H1 (cell line): ENCODE measurements at regions not wholly inside any gene's neighbourhood (a gene's known extent, or its start where the extent isn't known, plus 50 kb on each side); places are given as distances from the start of the nearest gene placed in this dataset.

Experiments
- CTCF ChIA-PET: fragments of 300-600 bp; sonication (Branson Sonifier 250); formaldehyde crosslinking; loops from one replicate; lab custom pipeline; 2021; ENCODE audit not compliant: partially characterized antibody; lab: Charles Lee
- POLR2A ChIA-PET: fragments of 300-600 bp; sonication (Branson Sonifier 250); formaldehyde crosslinking; loops from one replicate; lab custom pipeline; 2021; ENCODE audit warnings: inconsistent platforms; ENCODE audit not compliant: partially characterized antibody; lab: Charles Lee
- DNase-seq, 2 experiments: peaks; one replicate each; pipeline versions ENCODE4 v3.0.0 to v3.0.0-alpha.2; 2010 to 2022; ENCODE audit warnings: low spot score in 2 of 2, low read depth in 1 of 2, mixed read lengths in 1 of 2
- FAIRE-seq: peaks from 2 replicates; lab custom pipeline; 2011; peaks lifted over from hg19 to GRCh38; lab: Jason Lieb, UNC
- H2AFZ ChIP-seq: 2 replicates; pipeline ENCODE4 v1.8.1; 2012; ENCODE audit warnings: low read length, inconsistent platforms
- H2AK5ac ChIP-seq: 2 replicates; pipeline ENCODE4 v1.6.1; 2013; ENCODE audit warnings: low read depth, low read length
- H2BK120ac ChIP-seq: replicated peaks from 2 replicates; pipeline ENCODE3; 2013; ENCODE audit warnings: low read depth, low read length, inconsistent platforms
- H2BK12ac ChIP-seq: 2 replicates; pipeline ENCODE4 v1.6.1; 2013; ENCODE audit warnings: low read depth, low read length
- H2BK15ac ChIP-seq: 2 replicates; pipeline ENCODE4 v1.6.1; 2013; ENCODE audit warnings: low read length
- H2BK20ac ChIP-seq: 2 replicates; pipeline ENCODE4 v1.6.1; 2013; ENCODE audit warnings: low read length
- H2BK5ac ChIP-seq: 2 replicates; pipeline ENCODE4 v1.6.1; 2013; ENCODE audit warnings: low read depth, low read length
- H3K14ac ChIP-seq: 2 replicates; pipeline ENCODE4 v1.6.1; 2013; ENCODE audit warnings: inconsistent platforms; ENCODE audit not compliant: insufficient read length
- H3K18ac ChIP-seq: 2 replicates; pipeline ENCODE4 v1.6.1; 2013; ENCODE audit warnings: low read length; ENCODE audit errors: extremely low read depth
- H3K23ac ChIP-seq: 2 replicates; pipeline ENCODE4 v1.6.1; 2013; ENCODE audit warnings: inconsistent platforms; ENCODE audit not compliant: insufficient read length
- H3K23me2 ChIP-seq: 2 replicates; pipeline ENCODE4 v1.6.1; 2013; ENCODE audit warnings: low read depth, low read length
- H3K27ac ChIP-seq: 2 replicates; pipeline ENCODE4 v1.6.1; 2011; ENCODE audit warnings: low read depth, low read length, inconsistent platforms
- H3K27me3 ChIP-seq, 4 experiments: replicated peaks in 1 of 4; 1 replicate in 1 of 4; 2 replicates in 3 of 4; pipeline versions ENCODE4 v1.6.1 to v1.8.1; 2011 to 2013; ENCODE audit warnings: low read length in 3 of 4, mild to moderate bottlenecking in 3 of 4, inconsistent platforms in 2 of 4, mixed read lengths in 2 of 4, moderate library complexity in 1 of 4; ENCODE audit not compliant: control insufficient read depth in 3 of 4, insufficient read depth in 3 of 4; ENCODE audit errors: extremely low read depth in 1 of 4
- H3K36me3 ChIP-seq, 4 experiments: 2 replicates each; pipeline versions ENCODE4 v1.6.1 to v1.8.1; 2011 to 2013; ENCODE audit warnings: mild to moderate bottlenecking in 4 of 4, low read length in 3 of 4, moderate library complexity in 2 of 4, control low read depth in 1 of 4, inconsistent platforms in 1 of 4; ENCODE audit not compliant: insufficient read depth in 4 of 4, control insufficient read depth in 2 of 4
- H3K4ac ChIP-seq: replicated peaks from 2 replicates; pipeline ENCODE3; 2013; ENCODE audit warnings: low read length, low read depth, mixed read lengths, inconsistent platforms; ENCODE audit not compliant: insufficient read length
- H3K4me1 ChIP-seq, 4 experiments: replicated peaks in 1 of 4; 1 replicate in 1 of 4; 2 replicates in 3 of 4; pipeline versions ENCODE4 v1.6.1 to v1.8.1; 2011 to 2013; ENCODE audit warnings: low read length in 3 of 4, inconsistent platforms in 2 of 4, mixed read lengths in 1 of 4; ENCODE audit not compliant: insufficient read depth in 4 of 4, control insufficient read depth in 3 of 4
- H3K4me2 ChIP-seq, 2 experiments: 2 replicates each; pipeline versions ENCODE4 v1.6.1 to v1.8.1; 2011 to 2013; ENCODE audit warnings: low read depth in 2 of 2, low read length in 2 of 2, control low read depth in 1 of 2, inconsistent platforms in 1 of 2, mild to moderate bottlenecking in 1 of 2; ENCODE audit not compliant: insufficient read depth in 1 of 2
- H3K4me3 ChIP-seq, 4 experiments: fragments of 200-600, 300-600 bp in 1 of 4; sonication (generic), shearing (Covaris generic), sonication (Bioruptor Twin) in 1 of 4; 2 replicates each; pipeline versions ENCODE4 v1.5.1 to v1.8.1; 2011 to 2016; ENCODE audit warnings: low read length in 4 of 4, low read depth in 3 of 4, control low read depth in 2 of 4, inconsistent platforms in 2 of 4, mild to moderate bottlenecking in 2 of 4, mixed read lengths in 1 of 4, moderate library complexity in 1 of 4; ENCODE audit not compliant: insufficient read depth in 2 of 4; ENCODE audit errors: extremely low read depth in 1 of 4
- H3K56ac ChIP-seq: replicated peaks from 2 replicates; pipeline ENCODE3; 2013; ENCODE audit warnings: low read depth, mild to moderate bottlenecking, mixed read lengths, low read length, inconsistent platforms; ENCODE audit not compliant: insufficient read length
- H3K79me1 ChIP-seq: 2 replicates; pipeline ENCODE4 v1.6.1; 2013; ENCODE audit warnings: low read depth, low read length, control low read depth
- H3K79me2 ChIP-seq, 2 experiments: 2 replicates each; pipeline versions ENCODE4 v1.6.1 to v1.8.1; 2012 to 2013; ENCODE audit warnings: low read length in 2 of 2, mild to moderate bottlenecking in 2 of 2, inconsistent platforms in 1 of 2; ENCODE audit not compliant: insufficient read depth in 2 of 2, control insufficient read depth in 1 of 2
- H3K9ac ChIP-seq, 4 experiments: replicated peaks in 1 of 4; 1 replicate in 1 of 4; 2 replicates in 3 of 4; pipeline versions ENCODE4 v1.6.1 to v1.8.1; 2011 to 2013; ENCODE audit warnings: low read depth in 3 of 4, low read length in 3 of 4, control low read depth in 2 of 4, mild to moderate bottlenecking in 2 of 4, moderate library complexity in 2 of 4, inconsistent platforms in 1 of 4; ENCODE audit errors: extremely low read depth in 1 of 4
- H3K9me3 ChIP-seq, 2 experiments: 2 replicates each; pipeline versions ENCODE4 v1.6.1 to v1.8.1; 2012 to 2013; ENCODE audit warnings: mild to moderate bottlenecking in 2 of 2, moderate library complexity in 2 of 2, control low read depth in 1 of 2, inconsistent platforms in 1 of 2, low read depth in 1 of 2, low read length in 1 of 2, mixed read lengths in 1 of 2; ENCODE audit not compliant: insufficient read depth in 2 of 2
- H4K20me1 ChIP-seq, 2 experiments: replicated peaks in 1 of 2; 2 replicates each; pipeline versions ENCODE3 to v1.8.1; 2011 to 2013; ENCODE audit warnings: inconsistent platforms in 2 of 2, low read length in 2 of 2, mild to moderate bottlenecking in 1 of 2; ENCODE audit not compliant: insufficient read depth in 2 of 2, control insufficient read depth in 1 of 2
- H4K5ac ChIP-seq: 2 replicates; pipeline ENCODE4 v1.6.1; 2013; ENCODE audit warnings: low read length, low read depth, mixed read lengths, inconsistent platforms; ENCODE audit not compliant: insufficient read length
- H4K8ac ChIP-seq: 2 replicates; pipeline ENCODE4 v1.8.0; 2013; ENCODE audit warnings: mild to moderate bottlenecking, moderate library complexity, low read length, inconsistent platforms; ENCODE audit not compliant: insufficient read depth; ENCODE audit errors: extremely low read depth
- H4K91ac ChIP-seq: replicated peaks from 2 replicates; pipeline ENCODE3; 2013; ENCODE audit warnings: low read length, mixed read lengths, inconsistent platforms; ENCODE audit not compliant: insufficient read length
- CTCF ChIP-seq, 3 experiments: IDR thresholded peaks; 1 replicate in 2 of 3; 2 replicates in 1 of 3; pipeline versions ENCODE4 v1.5.1 to v1.6.1; 2011; ENCODE audit warnings: low read length in 3 of 3, mild to moderate bottlenecking in 3 of 3, inconsistent platforms in 2 of 3, low read depth in 1 of 3, moderate library complexity in 1 of 3; ENCODE audit not compliant: insufficient read depth in 1 of 3; ENCODE audit errors: control extremely low read depth in 1 of 3
- RAD21 ChIP-seq, 2 experiments: IDR thresholded peaks in 1 of 2; conservative IDR thresholded peaks in 1 of 2; 2 replicates each; pipeline ENCODE4 v1.6.1; 2011; ENCODE audit warnings: low read depth in 2 of 2, low read length in 2 of 2, improper control_type of control experiment in 1 of 2, inconsistent platforms in 1 of 2, mild to moderate bottlenecking in 1 of 2, moderate library complexity in 1 of 2
- RFX5 ChIP-seq: IDR thresholded peaks from 2 replicates; pipeline ENCODE4 v1.6.1; 2011; ENCODE audit warnings: low read depth, low read length, improper control_type of control experiment, borderline replicate concordance
- WGBS, 2 experiments: shearing (Covaris generic) in 1 of 2; methylation state at CpG; one replicate each; pipeline versions ENCODE4 v1.1.6 to v1.1.7; 2013 to 2015; ENCODE audit warnings: low lambda C conversion rate in 2 of 2, mixed read lengths in 2 of 2, inconsistent platforms in 1 of 2, low coverage in 1 of 2, missing lambda C conversion rate in 1 of 2; ENCODE audit not compliant: insufficient replicate concordance in 2 of 2, insufficient coverage in 1 of 2, insufficient read length in 1 of 2; ENCODE audit errors: extremely low coverage in 1 of 2, missing lambda C conversion rate in 1 of 2; 5-methylcytosine and 5-hydroxymethylcytosine counted together

GRCh38 chr5:36414869-36415282 is 113.2 kb upstream of the RANBP3L start:
- peaks cover 4 to 17% (median 8%) of the 10 kb centered on the region in 4 experiments; a peak in 5 of 7 replicates for H3K4me1 ChIP-seq
- no peaks in the 10 kb centered on the region for H3K79me1 ChIP-seq
- ChIA-PET POLR2A (no interaction called here), CTCF (interaction anchor here (0.6 to 14.0 kb wide), 34 partner anchors 10 to 344 kb away, joined by 3 to 246 read pairs (median 4); no protein-coding TSS in a partner anchor)
- H3K4me3 ChIP-seq, result no peak overlapping the region
- no peak overlapping the region for H2AFZ ChIP-seq
- no peak overlapping the region for H3K23ac ChIP-seq
- no peak overlapping the region for H3K27ac ChIP-seq
- no peaks in the 10 kb centered on the region for H3K23me2 ChIP-seq
- H2BK120ac ChIP-seq, result no peak overlapping the region
- no peaks in the 10 kb centered on the region for H3K36me3 ChIP-seq
- peaks cover 6 to 36% (median 24%) of the 10 kb centered on the region in 4 experiments; a peak in 6 of 7 replicates for H3K27me3 ChIP-seq
- H2BK5ac ChIP-seq, result no peak overlapping the region
- no peak overlapping the region for H3K9ac ChIP-seq
- H3K4ac ChIP-seq, result no peak overlapping the region
- H3K14ac ChIP-seq, result no peak overlapping the region
- 58% methylated on average over 3 of the region's 3 CpGs; no CpG with 5 or more reads in 1 of the 2 experiments for WGBS, 2 experiments
- H3K56ac ChIP-seq, result no peak overlapping the region
- no peak overlapping the region for H4K5ac ChIP-seq
- no peak overlapping the region for H2BK20ac ChIP-seq
- H2AK5ac ChIP-seq, result no peak overlapping the region
- no peak overlapping the region for H4K91ac ChIP-seq
- H3K9me3 ChIP-seq, result no peaks in the 10 kb centered on the region
- H3K4me2 ChIP-seq, result no peak overlapping the region
- H4K8ac ChIP-seq, result no peak overlapping the region
- DNase-seq (no peak), FAIRE-seq (no peak)
- H3K79me2 ChIP-seq, result no peaks in the 10 kb centered on the region
- peaks cover 0 to 2% of the 10 kb centered on the region in 2 experiments for H4K20me1 ChIP-seq
- no peak overlapping the region for H2BK12ac ChIP-seq
- H3K18ac ChIP-seq, result no peak overlapping the region
- TF ChIP-seq CTCF (IDR thresholded peaks at IDR 0.05; ENCODE audit: control extremely low read depth in 1 of 3, insufficient read depth in 1 of 3, low read depth in 1 of 3, low read length in 3 of 3) (peak in 1 of 3 experiments; percentile 48; a peak in 1 of 4 replicates), RAD21 (IDR thresholded peaks at IDR 0.05 in 1 of 2, conservative IDR thresholded peaks at IDR 0.05 in 1 of 2; ENCODE audit: low read depth in 2 of 2, low read length in 2 of 2) (peak; percentile 56 to 70), RFX5 (no peak)
- no peak overlapping the region for H2BK15ac ChIP-seq
